ENCODE measurements at regions not wholly inside any gene's neighbourhood (a gene's known extent, or its start where the extent isn't known, plus 50 kb on each side); places are given as distances from the start of the nearest gene placed in this dataset.

DNA sequence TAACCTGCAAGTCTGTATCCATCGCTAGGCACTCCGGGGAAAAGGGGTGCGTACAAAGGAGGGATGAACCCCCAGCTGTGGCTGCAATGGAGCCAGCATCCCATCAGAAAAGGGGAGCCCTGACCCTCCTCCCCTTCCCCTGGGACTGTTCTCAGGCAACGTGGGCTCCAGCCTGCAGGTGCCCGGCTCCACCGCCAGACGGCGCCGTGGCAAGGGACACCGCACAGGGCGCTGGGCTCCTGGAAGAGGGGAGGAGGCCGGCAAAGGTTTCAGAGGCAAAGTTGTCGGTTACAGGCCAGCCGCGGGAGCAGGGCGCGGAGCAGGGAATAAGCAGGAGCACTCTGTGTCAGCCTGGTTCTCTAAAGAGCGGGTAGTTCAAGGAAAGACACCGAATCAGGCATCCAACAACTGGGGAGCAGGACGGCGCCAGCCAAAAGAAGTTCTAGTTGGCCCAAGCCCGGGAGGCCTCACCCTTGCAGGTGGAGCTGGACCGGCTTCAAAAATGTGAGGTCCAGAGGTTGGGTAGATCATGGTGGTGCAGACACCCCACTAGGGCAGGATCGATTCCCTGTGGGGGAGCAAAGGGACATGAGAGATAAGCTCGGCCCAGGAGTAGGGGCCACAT lies 53.0 kb upstream of the ATP12A start:
- no peak overlapping the region for H3K4me3 ChIP-seq (ENCODE audit: low read length)
- TF ChIP-seq, protein P1, sequence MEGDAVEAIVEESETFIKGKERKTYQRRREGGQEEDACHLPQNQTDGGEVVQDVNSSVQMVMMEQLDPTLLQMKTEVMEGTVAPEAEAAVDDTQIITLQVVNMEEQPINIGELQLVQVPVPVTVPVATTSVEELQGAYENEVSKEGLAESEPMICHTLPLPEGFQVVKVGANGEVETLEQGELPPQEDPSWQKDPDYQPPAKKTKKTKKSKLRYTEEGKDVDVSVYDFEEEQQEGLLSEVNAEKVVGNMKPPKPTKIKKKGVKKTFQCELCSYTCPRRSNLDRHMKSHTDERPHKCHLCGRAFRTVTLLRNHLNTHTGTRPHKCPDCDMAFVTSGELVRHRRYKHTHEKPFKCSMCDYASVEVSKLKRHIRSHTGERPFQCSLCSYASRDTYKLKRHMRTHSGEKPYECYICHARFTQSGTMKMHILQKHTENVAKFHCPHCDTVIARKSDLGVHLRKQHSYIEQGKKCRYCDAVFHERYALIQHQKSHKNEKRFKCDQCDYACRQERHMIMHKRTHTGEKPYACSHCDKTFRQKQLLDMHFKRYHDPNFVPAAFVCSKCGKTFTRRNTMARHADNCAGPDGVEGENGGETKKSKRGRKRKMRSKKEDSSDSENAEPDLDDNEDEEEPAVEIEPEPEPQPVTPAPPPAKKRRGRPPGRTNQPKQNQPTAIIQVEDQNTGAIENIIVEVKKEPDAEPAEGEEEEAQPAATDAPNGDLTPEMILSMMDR (conservative IDR thresholded peaks at IDR 0.05; ENCODE audit: low read depth, low read length), result peak; percentile 99
- no peak for DNase-seq (ENCODE audit: low read depth)

DNA sequence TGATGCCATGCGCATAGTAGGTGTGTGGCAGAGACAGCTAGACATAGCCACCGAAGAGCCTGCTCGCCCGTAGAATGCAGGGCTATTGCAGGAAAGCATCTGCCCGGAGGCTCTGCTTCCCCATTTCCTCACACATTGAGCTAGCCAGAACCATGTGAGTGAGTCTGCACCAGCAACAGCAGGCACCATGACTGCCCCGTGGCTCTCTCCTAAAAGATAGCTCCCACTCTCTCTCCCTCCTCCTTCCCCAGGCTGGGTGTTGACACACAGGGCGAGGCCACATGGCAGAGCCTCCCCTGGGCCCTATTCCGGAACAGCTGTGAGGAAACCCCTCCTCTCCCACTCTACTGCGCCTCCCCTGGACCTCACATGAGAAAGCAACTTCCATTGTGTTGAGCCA lies 52.3 kb upstream of the ATP12A start:
- TF ChIP-seq, protein P1 (conservative IDR thresholded peaks at IDR 0.05; ENCODE audit: low read depth, low read length), result no peak
- no peak for DNase-seq (ENCODE audit: low read depth)
- H3K4me3 ChIP-seq (ENCODE audit: low read length), result no peak overlapping the region

DNA sequence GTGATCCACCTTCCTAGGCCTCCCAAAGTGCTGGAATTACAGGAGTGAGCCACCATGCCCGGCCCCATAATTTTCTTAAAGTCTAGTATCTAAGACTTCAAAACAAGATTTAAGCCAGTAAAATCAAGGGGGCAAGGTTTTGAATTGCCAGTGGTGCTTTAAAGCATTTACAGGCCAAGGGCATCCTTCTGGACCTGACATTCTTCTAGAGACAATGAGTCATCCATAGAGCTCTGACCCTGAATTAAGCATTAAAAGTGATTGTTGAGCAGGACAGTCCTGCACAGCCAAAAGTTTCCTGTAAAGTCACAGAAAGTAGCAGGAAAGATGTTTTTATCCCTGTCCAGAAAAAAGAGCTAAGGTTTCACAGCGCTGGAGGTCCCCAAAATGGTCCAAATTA lies 50.9 kb upstream of the ATP12A start:
- TF ChIP-seq, protein P1 (conservative IDR thresholded peaks at IDR 0.05; ENCODE audit: low read depth, low read length), result no peak
- no peak for DNase-seq (ENCODE audit: low read depth)

DNA sequence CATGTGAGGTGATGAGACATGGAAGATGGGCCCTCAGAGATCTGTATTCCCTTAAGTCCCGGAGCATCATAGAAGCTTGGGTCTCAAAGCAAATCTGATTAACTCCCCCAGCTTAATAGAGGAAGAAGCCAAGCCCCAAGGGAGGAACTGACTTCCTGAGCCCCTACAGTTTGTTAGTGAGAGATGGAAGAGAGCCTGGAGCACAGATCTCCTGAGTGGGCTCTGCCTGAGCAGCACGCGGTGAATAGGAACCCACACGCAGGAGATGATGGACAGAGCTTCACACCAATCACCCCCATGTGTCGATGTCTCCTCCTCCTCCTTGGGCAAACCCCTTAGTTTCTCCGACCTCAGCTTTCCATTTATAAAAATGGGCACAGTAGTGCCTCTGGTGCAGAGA lies 50.1 kb upstream of the ATP12A start:
- TF ChIP-seq, protein P1 (conservative IDR thresholded peaks at IDR 0.05; ENCODE audit: low read depth, low read length), result no peak
- no peak for DNase-seq (ENCODE audit: low read depth)

More for the DNA sequence above, 50.9 kb upstream of the ATP12A start:
- H3K4me3 ChIP-seq (ENCODE audit: low read length), result no peak overlapping the region

More for the DNA sequence above, 50.1 kb upstream of the ATP12A start:
- H3K4me3 ChIP-seq (ENCODE audit: low read length), result no peak overlapping the region
